Astrocyte (in vitro differentiated cells and primary cell): ENCODE measurements at regions not wholly inside any gene's neighbourhood (a gene's known extent, or its start where the extent isn't known, plus 50 kb on each side); places are given as distances from the start of the nearest gene placed in this dataset.

Experiments used
- DNase-seq: peaks from one replicate; pipeline ENCODE4 v3.0.0-alpha.2; 2010; ENCODE audit warnings: low read depth
- FAIRE-seq: peaks from 2 replicates; lab custom pipeline; 2011; peaks lifted over from hg19 to GRCh38; lab: Jason Lieb, UNC
- H2AFZ ChIP-seq: 2 replicates; pipeline ENCODE4 v1.6.0; 2012; ENCODE audit warnings: low read depth, low read length, inconsistent platforms
- H3K27ac ChIP-seq: 2 replicates; pipeline ENCODE4 v1.5.1; 2011; ENCODE audit warnings: low read depth, low read length, inconsistent platforms
- H3K27me3 ChIP-seq: 2 replicates; pipeline ENCODE4 v1.6.0; 2011; ENCODE audit warnings: low read length, inconsistent platforms; ENCODE audit not compliant: insufficient read depth
- H3K36me3 ChIP-seq: 2 replicates; pipeline ENCODE4 v1.5.1; 2011; ENCODE audit warnings: low read length, inconsistent platforms; ENCODE audit not compliant: insufficient read depth
- H3K4me1 ChIP-seq: 2 replicates; pipeline ENCODE4 v1.5.1; 2011; ENCODE audit warnings: low read length, inconsistent platforms; ENCODE audit not compliant: insufficient read depth
- H3K4me2 ChIP-seq: 2 replicates; pipeline ENCODE4 v1.6.0; 2012; ENCODE audit warnings: low read length, inconsistent platforms
- H3K4me3 ChIP-seq: 2 replicates; pipeline ENCODE4 v1.5.1; 2011; ENCODE audit warnings: low read depth, mild to moderate bottlenecking, low read length, inconsistent platforms; ENCODE audit not compliant: insufficient read depth
- H3K79me2 ChIP-seq: 2 replicates; pipeline ENCODE4 v1.6.0; 2012; ENCODE audit warnings: mild to moderate bottlenecking, low read length, inconsistent platforms; ENCODE audit not compliant: insufficient read depth
- H3K9ac ChIP-seq: 2 replicates; pipeline ENCODE4 v1.6.0; 2012; ENCODE audit warnings: mild to moderate bottlenecking, low read length, inconsistent platforms
- H3K9me3 ChIP-seq: 2 replicates; pipeline ENCODE4 v1.5.1; 2012; ENCODE audit warnings: low read depth, mild to moderate bottlenecking, low read length, inconsistent platforms; ENCODE audit not compliant: insufficient read depth
- H4K20me1 ChIP-seq: 2 replicates; pipeline ENCODE4 v1.6.0; 2012; ENCODE audit warnings: low read length, inconsistent platforms; ENCODE audit not compliant: insufficient read depth
- H3K27ac Mint-ChIP-seq: one replicate; pipeline ENCODE4 v1.8.0; 2021; ENCODE audit warnings: mild to moderate bottlenecking, mixed read lengths; ENCODE audit not compliant: unreplicated experiment
- H3K27me3 Mint-ChIP-seq: one replicate; pipeline ENCODE4 v1.8.0; 2021; ENCODE audit warnings: low read depth, mixed read lengths; ENCODE audit not compliant: unreplicated experiment
- H3K36me3 Mint-ChIP-seq: one replicate; pipeline ENCODE4 v1.8.0; 2021; ENCODE audit warnings: low read depth, mixed read lengths; ENCODE audit not compliant: unreplicated experiment
- H3K4me1 Mint-ChIP-seq: one replicate; pipeline ENCODE4 v1.8.0; 2021; ENCODE audit warnings: low read depth, mixed read lengths; ENCODE audit not compliant: unreplicated experiment
- H3K4me3 Mint-ChIP-seq: one replicate; pipeline ENCODE4 v1.8.0; 2021; ENCODE audit warnings: mild to moderate bottlenecking, moderate library complexity, mixed read lengths; ENCODE audit not compliant: unreplicated experiment
- H3K9me3 Mint-ChIP-seq: one replicate; pipeline ENCODE4 v1.8.0; 2021; ENCODE audit warnings: mild to moderate bottlenecking, mixed read lengths; ENCODE audit not compliant: unreplicated experiment
- EZH2 ChIP-seq: IDR thresholded peaks from 2 replicates; pipeline ENCODE4 v1.6.1; 2012; ENCODE audit warnings: mild to moderate bottlenecking, low read length, inconsistent platforms; ENCODE audit not compliant: insufficient read depth
- TF ChIP-seq, protein P1 (sequence below): IDR thresholded peaks from 2 replicates; pipeline ENCODE4 v1.5.1; 2011; ENCODE audit warnings: low read depth, mild to moderate bottlenecking, inconsistent platforms, low read length, moderate library complexity; ENCODE audit not compliant: insufficient read depth

DNA sequence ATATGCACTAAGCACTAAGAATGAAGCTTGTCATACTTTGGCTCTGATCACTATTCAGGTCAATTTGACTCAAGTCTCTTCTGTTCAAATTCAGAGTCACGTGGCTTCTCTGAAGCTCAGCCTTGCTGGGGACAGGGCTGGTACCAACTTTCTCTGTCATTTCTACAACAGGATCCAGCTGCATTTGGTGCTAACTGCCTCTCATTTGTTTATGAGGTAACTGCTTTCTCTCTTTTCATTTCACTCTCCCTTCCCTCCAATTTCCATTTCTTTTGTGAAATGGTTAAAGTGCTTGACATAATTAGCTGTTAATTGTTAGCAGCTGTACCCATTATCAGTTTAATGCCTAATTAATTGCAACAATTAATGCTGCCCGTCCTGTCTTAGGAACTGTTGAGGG, 259.7 kb upstream of the PLET1 start:
- Histone ChIP-seq H3K79me2 (no peaks in the 10 kb centered on the region), H3K36me3 (no peaks in the 10 kb centered on the region), H3K27me3 (no peaks in the 10 kb centered on the region), H3K4me3 (no peak overlapping the region), H3K27ac (no peak overlapping the region), H2AFZ (no peak overlapping the region), H3K9me3 (no peaks in the 10 kb centered on the region), H3K4me2 (no peak overlapping the region), H3K9ac (no peak overlapping the region), H4K20me1 (no peaks in the 10 kb centered on the region), H3K4me1 (no peaks in the 10 kb centered on the region)
- Mint-ChIP-seq H3K4me1 (peaks cover 4% of the 10 kb centered on the region), H3K36me3 (peaks cover 3% of the 10 kb centered on the region), H3K9me3 (no peaks in the 10 kb centered on the region), H3K27me3 (peaks cover 3% of the 10 kb centered on the region), H3K4me3 (no peak overlapping the region), H3K27ac (no peak overlapping the region)
- TF ChIP-seq EZH2 = no peak
- TF ChIP-seq, protein P1, sequence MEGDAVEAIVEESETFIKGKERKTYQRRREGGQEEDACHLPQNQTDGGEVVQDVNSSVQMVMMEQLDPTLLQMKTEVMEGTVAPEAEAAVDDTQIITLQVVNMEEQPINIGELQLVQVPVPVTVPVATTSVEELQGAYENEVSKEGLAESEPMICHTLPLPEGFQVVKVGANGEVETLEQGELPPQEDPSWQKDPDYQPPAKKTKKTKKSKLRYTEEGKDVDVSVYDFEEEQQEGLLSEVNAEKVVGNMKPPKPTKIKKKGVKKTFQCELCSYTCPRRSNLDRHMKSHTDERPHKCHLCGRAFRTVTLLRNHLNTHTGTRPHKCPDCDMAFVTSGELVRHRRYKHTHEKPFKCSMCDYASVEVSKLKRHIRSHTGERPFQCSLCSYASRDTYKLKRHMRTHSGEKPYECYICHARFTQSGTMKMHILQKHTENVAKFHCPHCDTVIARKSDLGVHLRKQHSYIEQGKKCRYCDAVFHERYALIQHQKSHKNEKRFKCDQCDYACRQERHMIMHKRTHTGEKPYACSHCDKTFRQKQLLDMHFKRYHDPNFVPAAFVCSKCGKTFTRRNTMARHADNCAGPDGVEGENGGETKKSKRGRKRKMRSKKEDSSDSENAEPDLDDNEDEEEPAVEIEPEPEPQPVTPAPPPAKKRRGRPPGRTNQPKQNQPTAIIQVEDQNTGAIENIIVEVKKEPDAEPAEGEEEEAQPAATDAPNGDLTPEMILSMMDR = no peak
- FAIRE-seq (no peak), DNase-seq (no peak)

DNA sequence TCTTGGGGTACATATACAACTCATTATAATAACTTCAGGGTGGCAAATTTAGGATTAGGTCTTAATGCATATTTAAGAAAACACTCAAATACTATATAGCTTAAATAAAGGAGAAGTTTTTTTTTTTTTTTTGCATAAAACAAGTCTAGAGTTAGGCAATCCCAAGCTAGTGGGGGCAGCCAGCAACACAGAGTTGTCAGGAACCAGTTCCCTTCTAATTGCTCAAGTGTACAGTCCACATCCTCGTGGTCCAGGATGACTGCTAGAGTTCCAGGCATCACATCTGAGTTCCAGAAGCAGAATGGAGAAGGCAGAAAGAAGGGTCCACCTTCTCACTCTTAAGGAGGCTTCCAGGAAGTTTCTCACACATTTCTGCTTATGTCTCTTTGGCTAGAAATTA, 261.9 kb upstream of the PLET1 start:
- H3K27ac Mint-ChIP-seq = no peak overlapping the region
- H4K20me1 ChIP-seq = no peaks in the 10 kb centered on the region
- H3K36me3 ChIP-seq = no peaks in the 10 kb centered on the region
- no peaks in the 10 kb centered on the region for H3K27me3 ChIP-seq
- H3K9me3 ChIP-seq = no peaks in the 10 kb centered on the region
- H3K4me1 Mint-ChIP-seq = no peaks in the 10 kb centered on the region
- no peak overlapping the region for H2AFZ ChIP-seq
- peaks cover 3% of the 10 kb centered on the region for H3K9me3 Mint-ChIP-seq
- no peak for DNase-seq
- no peak overlapping the region for H3K4me2 ChIP-seq
- peaks cover 5% of the 10 kb centered on the region for H3K27me3 Mint-ChIP-seq
- no peak overlapping the region for H3K4me3 ChIP-seq
- H3K36me3 Mint-ChIP-seq = no peaks in the 10 kb centered on the region
- H3K27ac ChIP-seq = no peak overlapping the region
- no peak overlapping the region for H3K9ac ChIP-seq
- H3K79me2 ChIP-seq = no peaks in the 10 kb centered on the region
- FAIRE-seq = no peak
- no peaks in the 10 kb centered on the region for H3K4me1 ChIP-seq
- no peak for TF ChIP-seq EZH2
- TF ChIP-seq, protein P1 = no peak
- no peak overlapping the region for H3K4me3 Mint-ChIP-seq

DNA sequence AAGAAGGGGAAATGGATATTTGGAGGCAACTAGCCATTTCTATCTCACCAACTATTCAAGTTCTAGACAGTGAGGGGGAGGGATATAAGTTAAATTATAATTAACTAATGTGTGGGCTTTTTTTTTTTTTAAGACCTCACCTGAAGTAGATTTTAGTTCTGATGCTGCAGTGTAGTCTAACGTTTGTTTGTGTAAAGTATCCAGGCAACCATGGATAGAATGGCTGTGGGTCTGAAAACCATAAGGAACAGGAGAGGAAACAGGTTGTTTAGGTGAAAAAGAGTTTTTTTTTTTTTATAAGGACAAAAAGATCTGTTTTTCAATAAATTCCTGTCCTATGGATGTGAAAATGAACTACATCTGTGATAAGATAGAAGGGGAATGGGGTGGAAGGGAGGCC, 262.4 kb upstream of the PLET1 start:
- Histone ChIP-seq H3K9me3 (no peaks in the 10 kb centered on the region), H3K79me2 (no peaks in the 10 kb centered on the region), H3K36me3 (no peaks in the 10 kb centered on the region), H3K4me2 (no peak overlapping the region), H3K27ac (no peak overlapping the region), H3K4me3 (no peak overlapping the region), H4K20me1 (no peaks in the 10 kb centered on the region), H2AFZ (no peak overlapping the region), H3K27me3 (no peaks in the 10 kb centered on the region), H3K4me1 (no peaks in the 10 kb centered on the region), H3K9ac (no peak overlapping the region)
- H3K9me3 Mint-ChIP-seq = peaks cover 3% of the 10 kb centered on the region
- H3K27ac Mint-ChIP-seq = no peak overlapping the region
- H3K4me1 Mint-ChIP-seq = no peaks in the 10 kb centered on the region
- no peak overlapping the region for H3K4me3 Mint-ChIP-seq
- TF ChIP-seq, protein P1 = no peak
- no peak for TF ChIP-seq EZH2
- no peak for FAIRE-seq
- H3K27me3 Mint-ChIP-seq = peaks cover 7% of the 10 kb centered on the region
- no peaks in the 10 kb centered on the region for H3K36me3 Mint-ChIP-seq
- no peak for DNase-seq
